ENCODE measurements at regions not wholly inside any gene's neighbourhood (a gene's known extent, or its start where the extent isn't known, plus 50 kb on each side); places are given as distances from the start of the nearest gene placed in this dataset.

DNA sequence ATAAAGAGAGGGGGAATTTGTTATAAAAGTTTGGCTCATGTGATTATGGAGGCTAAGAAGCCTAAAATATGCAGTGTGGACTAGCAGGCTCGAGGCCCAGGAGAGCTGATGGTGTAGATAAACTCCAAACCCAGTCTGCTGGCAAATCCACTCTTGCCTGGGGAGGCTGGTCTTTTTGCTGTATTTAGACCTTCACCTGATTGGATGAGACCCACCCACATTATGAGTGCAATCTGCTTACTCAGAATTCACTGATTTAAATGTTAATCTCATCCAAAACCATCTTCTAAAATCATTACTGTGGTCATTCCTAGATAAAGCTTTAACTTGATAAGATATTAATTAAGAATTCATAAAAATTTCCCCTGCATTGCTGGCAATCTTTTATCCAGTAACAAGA is 473.2 kb downstream of the TMA16 start:
- DNase-seq (ENCODE audit: low read depth): no peak

DNA sequence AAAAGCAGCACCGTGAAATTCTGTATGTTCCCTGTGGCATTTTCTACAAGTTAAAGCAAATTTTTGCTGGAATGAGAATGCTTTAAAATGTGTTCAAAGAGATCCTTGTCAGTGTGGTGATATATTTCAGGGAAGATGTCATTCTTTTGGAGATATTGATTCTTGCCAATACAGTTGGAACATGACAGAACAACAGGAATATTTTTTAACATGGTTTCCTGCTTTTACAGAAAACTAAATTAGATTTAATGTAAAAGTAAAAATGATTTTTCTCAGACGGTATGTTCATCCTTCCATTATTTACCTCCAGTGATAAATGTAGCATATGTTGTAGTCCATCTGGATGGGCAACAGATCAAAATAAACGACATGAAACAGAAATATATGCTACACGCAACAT is 474.8 kb downstream of the TMA16 start:
- no peak for DNase-seq (ENCODE audit: low read depth)

DNA sequence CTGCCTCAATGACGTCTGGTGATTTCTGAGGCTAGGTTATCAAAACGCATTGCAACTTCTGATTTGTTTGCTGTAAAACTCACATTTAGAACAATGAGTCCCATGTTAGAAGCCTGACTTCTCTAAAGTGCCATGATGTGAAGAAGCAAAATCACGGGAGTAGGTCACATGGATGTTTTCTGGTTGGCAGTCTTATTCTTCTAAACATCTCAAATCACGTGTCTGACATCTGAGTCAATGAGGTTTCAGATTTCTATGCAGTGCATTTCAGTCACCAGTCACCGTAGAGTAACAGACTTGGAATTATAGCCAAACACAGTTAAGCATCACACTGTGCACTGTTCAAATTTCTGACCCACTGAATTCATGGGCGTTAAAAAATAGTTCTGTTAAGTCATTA is 482.1 kb downstream of the TMA16 start:
- no peak for DNase-seq (ENCODE audit: low read depth)

DNA sequence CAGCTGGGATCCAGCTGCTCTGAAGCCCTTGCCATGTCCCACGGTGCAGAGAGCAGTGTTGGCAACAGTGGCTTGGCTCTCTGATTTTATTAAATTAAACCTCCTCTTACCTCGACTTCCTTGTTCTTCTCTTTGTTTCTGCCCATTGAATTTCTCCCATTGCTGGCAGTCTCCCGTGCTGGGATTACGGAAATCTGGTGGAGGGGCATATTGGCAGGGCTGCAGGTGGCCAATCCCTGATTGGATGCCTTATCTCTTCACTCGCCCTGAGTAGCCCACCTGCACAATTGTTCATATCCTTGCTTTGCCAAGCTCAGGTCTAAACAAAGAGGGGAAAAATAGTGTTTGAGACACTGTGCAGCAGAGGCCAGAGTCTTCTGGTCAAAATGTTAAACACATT is 493.9 kb downstream of the TMA16 start:
- no peak for DNase-seq (ENCODE audit: low read depth)

DNA sequence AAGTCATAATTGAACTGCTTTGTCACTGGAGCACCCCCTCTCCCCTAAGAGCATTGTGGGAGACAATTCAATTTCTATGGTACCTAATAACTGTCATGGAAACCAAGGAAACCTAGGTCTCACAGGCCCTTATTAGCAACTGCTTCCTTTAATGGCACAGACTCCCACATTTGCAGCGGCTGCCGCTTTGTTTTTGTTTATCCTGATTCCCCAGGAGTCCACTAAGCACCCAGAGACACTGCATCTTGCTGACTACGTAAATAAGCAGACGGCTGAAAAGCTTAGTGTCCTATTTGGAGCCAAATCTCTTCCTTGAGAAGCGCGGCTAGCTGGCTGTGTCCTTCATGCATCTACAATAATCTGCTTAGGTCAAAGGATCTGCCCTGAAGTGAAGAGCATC is 494.4 kb downstream of the TMA16 start:
- no peak for DNase-seq (ENCODE audit: low read depth)

DNA sequence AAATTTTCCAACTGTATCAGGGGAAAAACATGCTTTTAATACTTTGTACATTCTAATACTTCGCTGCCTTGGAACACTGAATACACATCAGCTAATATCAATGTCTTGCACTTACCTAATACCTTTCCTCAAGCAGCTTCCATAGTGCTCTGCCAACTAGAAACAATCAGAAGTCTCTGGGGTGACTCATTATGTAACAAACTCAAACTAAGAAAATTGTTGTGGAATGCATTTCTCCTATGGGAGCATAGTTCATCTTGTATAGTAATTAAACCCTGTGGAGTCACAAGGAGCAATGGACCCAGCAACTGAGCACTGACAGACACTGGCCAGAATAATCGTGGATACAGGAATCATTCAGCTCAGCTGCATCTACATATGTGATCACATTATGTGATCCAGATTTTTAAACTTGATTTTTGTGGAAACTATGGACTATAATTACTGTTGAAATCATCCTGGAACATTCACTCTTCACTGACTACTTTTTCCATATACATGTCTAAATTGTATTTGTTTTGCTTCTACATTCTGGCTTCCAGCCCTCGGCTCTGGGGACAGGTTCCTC is 496.9 kb downstream of the TMA16 start:
- no peak for DNase-seq (ENCODE audit: low read depth)

DNA sequence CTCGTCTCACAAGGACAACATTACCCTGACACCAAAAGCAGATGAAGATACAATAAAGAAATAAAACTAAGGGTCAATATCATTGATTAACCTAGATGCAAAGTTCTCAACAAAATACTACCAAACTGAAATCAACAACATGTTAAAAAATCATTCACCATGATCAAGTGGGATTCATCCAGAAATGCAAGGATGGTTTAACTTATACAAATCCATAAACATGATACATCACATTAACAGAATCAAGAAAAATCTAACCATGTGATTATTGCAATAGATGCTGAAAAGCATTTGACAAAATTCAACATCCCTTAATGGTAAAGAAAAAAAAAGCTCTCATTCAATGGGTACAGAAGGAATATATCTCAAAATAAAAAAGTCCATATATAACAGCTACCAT is 514.9 kb downstream of the TMA16 start:
- no peak for DNase-seq (ENCODE audit: low read depth)

DNA sequence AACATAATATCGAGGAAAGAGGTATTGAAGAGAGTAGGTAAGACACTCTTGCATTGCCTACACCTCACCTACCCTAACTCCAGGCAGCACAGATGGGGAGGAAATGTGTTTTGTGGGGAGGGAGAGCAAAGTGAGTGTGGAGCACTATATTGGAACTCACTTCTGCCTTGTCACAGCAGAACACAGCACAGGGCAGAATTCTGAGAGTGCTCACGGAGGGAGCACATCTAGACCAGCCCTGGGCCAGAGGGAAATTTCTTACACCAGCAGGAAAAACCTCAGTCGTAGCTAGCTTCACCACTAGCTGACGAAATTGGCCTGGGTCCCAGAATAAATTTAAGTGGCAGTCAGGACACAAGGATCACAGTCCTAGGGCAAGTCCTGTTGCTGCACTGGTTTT is 517.3 kb downstream of the TMA16 start:
- DNase-seq (ENCODE audit: low read depth): no peak

DNA sequence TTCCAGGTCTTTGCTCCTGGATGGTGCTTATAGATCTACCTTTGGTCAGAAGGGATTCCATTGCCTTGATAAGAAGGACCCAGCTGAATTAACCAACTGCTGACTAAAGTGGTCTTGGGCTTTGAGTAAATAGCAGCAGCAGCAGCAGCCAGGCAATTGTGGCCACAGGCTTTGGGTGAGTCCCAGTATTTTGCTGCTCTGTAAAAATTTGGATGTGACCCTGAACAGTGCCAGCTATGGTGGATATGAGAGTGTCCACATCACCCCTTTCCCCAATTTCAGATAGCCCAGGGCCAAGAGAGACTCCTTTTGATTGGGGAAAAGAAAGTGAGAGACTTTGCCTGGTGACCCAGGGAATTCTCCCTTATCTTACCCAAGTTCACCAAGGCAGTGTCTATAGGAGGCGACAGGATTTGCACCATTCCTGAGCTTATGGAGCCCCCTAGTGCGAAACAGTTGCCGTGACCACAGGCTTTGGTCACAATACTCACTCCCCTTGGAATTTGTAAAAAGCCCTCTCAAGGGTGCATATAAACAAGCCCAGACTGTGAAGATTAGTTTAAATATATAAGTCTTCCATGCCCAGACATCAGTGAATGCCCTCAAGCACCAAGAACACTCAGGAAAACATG is 518.0 kb downstream of the TMA16 start:
- DNase-seq (ENCODE audit: low read depth): no peak

DNA sequence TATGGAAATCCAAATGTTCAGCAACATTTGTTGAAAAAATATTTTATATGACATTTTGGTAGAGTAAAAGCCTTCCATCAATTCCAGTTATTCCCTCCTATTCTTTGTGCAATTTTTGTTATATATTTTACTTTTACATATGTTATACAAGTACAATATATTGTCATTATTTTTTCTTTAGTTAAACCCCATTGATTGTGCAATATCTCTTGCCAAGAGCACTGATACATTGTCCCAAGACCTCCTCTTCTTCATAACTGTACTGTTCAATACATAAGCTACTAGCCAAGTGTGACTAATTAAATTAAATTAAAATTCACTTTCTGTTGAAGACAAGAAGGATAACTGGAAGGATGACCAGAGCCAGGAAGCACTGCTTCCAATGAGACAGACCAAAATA is 527.5 kb downstream of the TMA16 start:
- DNase-seq (ENCODE audit: low read depth): no peak

DNA sequence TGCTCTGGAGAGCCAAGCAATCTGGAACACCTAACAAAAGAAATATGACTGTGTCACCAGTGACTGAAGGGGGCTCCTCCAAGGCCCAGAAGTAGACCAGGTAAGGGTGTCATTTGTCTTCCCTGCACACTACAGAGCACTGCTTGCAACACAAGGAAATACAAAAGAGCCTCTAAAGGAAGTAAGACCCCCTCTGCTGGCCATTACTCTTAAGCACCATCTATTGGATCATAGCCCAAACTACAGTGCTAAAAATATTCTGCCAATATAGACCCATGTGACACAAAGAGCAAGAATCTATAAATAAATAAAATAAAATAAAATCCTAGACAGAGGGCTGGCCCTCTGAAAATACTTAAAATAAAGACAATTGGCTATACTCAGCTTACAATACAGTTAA is 528.7 kb downstream of the TMA16 start:
- no peak for DNase-seq (ENCODE audit: low read depth)

DNA sequence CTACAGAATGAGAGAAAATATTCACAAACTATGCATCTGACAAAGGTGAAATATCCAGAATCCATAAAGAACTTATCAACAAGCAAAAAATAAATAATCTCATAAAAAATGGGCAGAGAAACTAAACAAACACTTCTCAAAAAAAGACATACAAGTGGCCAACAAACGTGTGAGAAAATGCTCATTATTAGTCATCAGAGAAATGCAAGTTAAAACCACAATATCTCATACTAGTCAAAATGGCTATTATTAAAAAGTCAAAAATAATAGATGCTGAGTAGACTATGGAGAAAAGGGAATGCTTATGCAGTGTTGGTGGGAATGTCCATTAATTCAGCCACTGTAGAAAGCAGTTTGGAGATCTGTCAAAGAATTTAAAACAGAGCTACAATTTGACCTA is 533.3 kb downstream of the TMA16 start:
- no peak for DNase-seq (ENCODE audit: low read depth)

DNA sequence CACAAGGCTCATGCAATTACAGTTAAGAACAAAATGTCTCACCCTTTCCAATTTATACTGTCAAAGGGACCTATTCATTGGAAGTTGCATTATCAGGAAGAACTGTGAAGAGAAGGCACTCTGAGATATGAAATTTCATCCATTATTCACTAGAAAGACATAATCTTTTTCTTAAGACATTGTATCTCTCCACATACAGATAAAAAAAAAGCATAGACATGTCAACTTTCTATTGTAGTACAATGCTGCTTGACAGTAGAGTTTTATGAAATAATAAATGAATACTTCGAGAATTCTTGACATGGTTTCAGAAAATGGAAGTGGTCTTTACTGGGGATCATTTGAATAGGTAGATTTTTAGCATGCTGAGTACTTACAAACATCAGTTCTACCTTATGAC is 545.0 kb downstream of the TMA16 start:
- no peak for DNase-seq (ENCODE audit: low read depth)

DNA sequence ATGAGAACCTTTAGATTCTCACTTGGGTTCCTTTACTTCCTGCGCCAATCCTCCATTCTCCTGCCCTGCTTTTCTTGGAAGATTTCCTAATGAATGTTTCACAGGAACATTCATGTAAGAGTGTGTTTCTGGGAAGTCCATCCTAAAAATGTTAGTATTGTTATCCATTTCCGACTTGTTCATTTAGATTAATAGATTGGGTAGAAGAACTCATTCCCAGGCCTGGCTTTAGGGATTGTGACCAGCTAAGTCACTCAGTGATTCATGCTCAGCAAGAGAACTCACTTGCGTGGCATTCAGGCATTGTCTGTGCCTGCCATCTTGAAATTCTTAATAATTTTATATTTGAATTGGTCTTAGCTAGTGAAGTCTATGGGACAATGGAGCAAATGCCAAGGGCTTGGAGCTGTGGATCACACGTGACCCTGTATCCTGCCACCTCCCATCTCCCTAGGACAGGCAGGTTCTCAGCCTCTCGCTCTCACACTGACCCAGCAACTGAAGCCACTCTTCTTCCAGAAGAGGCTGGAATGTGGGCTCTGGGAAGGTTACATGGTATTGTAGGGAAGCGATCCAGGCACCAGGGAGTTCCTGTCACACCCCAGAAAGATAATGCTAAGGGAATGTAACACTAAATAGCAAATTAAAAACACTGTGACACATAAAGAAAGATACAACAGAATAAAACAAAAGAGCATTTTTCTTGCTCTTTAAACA is 562.1 kb downstream of the TMA16 start:
- DNase-seq (ENCODE audit: low read depth): no peak

DNA sequence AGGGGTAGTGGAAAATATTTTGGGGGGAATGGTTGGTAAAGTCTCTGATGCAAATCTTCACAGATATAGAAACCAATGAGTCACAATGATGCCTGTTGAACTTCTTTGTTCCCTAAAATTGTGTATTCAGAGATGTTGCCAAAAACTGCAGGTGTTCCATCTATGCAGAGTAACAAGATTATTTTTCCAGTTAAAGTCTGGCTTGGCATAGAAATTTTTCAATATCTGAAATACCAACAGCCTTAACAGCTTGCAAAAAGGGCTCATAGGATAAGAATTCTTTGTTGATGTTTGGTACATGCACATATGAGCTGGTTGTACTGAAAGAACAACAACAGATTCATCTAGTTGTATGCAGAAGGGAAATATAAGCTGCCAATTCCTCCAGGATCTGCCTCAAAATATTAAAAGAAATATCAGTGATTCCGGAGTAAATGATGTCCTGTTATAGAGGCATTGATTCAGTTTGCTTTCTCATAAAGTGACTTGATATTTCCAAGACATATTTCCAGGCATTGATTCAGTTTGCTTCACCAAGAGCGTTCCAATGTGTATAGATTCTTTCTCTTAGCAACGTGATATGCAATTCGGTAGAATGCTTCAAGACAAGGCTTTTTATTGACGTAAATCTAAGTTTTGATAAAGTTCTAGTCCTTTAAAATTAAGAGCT is 564.4 kb downstream of the TMA16 start:
- no peak for DNase-seq (ENCODE audit: low read depth)

DNA sequence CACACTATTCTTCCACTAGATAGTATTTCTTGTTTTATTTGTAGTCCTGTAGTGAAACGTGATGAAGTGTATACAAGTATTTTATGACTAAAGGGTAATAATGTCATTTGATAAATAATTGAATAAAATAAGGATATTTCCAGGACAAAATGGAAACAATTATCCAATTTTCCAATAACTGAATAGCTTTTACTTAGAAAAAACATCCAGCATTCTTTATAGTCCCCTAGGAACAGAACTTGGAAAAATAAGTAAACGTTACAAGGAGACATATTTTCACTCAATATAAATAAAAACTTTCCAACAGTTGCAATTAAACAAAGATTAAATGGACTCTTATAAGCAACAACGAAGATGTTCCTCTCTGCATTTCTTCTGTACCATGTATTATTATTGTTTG is 566.0 kb downstream of the TMA16 start:
- DNase-seq (ENCODE audit: low read depth): no peak

DNA sequence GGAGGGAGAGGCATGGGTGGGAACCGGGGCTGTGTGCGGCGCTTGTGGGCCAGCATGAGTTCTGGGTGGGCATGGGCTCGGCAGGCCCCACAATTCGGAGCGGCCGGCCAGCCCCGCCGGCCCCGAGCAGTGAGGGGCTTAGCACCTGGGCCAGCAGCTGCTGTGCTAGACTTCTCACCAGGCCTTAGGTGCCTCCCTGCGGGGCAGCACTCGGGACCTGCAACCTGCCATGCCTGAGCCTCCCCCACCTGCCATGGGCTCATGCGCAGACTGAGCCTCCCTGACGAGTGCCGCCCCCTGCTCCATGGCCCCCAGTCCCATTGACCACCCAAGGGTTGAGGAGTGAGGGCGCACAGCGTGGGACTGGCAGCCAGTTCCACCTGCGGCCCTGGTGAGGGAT is 573.9 kb downstream of the TMA16 start:
- DNase-seq (ENCODE audit: low read depth): no peak

DNA sequence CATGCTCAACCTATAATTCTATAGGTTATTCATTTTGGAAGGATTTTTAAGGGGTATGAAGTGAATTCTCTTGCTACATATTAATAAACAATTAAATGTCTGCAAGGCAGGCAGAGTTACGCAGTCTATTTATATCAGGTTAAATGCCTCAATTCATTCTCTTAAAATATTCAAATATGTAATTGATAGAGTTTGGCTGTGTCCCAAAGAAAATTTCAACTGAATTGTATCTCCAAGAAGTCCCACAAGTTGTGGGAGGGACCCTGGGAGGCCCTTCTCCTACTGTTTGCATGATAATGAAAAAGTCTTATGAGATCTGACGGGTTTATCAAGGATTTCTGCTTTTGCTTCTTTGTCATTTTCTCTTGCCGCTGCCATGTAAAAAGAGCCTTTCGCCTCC is 576.1 kb downstream of the TMA16 start:
- no peak for DNase-seq (ENCODE audit: low read depth)

DNA sequence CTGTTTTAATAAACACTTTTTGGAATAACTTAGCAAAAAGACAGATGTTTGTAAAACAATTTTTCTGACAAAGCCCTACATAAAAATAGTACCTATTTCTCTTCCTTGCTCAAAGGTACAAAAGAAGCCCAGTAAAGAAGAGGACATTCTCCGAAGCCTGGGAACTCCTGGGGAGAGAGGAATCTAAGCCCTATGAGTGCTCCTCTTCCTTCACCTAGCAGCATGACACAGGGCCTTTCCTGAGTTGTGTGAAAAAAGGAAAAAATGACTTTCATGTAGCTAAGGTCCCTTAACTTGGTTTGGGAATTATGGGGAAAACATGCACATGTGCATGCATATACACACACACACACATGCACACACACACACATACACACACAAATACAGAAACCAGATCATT is 586.9 kb downstream of the TMA16 start:
- no peak for DNase-seq (ENCODE audit: low read depth)

DNA sequence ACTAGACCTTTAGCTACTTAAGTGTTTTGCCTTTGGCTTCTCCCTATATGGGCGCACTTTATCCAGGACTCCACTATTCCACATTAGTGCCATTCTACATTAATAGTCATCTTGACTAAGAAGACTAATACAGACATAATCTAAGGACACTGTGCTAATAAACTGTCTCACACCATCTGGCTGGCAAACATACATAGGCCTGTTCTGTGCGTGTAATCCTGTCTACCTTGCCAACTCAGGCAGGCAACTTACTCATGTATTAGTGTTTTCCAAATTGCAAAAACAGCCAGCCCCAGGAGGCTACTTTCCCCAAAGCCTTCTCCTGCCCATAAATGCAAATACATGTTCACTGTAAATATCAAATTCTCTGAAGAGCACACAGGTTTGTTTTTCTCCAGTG is 587.3 kb downstream of the TMA16 start:
- DNase-seq (ENCODE audit: low read depth): no peak

DNA sequence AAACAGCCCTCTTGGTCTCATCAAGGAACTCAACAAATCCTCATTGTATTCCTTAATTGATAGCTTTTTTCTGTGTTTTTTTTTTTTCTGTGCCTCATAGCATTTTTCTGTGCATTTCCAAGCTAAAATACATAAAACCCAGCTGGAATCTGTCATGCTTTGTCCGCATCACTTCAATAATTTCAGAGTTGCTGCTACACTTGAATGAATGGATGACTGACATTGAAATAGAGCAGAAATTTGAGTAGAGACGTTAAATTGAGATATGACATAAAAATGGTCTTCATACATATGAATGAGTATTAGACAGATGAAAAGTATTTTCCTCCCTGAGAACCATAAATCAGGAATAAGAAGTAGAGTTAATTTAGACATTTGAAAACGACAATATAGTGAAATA is 593.2 kb downstream of the TMA16 start:
- no peak for DNase-seq (ENCODE audit: low read depth)

DNA sequence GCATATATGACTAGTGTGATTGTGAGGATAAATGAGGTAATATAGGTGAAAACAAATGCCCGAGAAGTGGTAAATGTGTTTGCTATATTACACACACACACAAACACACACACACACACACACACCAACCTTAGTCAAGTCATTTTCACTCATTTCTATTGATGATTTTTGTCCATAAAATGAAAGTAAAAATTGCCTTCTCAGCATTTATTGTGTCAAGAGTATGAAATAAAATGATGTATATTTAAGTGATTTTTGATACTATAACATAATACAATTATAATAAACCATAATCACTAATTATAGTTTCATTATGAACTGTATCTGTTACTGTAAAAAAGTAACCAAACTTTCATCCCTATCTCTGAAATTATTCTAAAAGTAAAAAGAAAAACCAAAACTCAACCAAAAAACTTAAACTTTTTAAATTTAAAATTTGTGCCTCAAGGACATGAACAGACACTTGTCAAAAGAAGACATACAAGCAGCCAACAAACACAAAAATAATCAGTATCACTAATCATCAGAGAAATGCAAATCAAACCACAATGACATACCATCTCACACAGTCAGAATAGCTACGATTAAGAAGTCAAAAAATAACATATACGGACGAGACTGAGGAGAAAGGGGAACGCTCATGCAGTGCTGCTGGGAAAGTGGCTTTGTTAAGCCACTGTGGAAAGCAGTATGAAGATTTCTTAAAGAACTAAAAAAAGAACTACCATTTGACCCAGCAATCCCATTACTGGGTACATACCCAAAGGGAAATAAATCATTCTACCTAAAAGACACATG is 601.0 kb downstream of the TMA16 start:
- DNase-seq (ENCODE audit: low read depth): no peak
